Lung (tissue), 11 donors: ENCODE measurements at regions not wholly inside any gene's neighbourhood (a gene's known extent, or its start where the extent isn't known, plus 50 kb on each side); places are given as distances from the start of the nearest gene placed in this dataset.

Experiments
- ATAC-seq: fragments of 200-7000 bp; cut with Tn5 transposase; one replicate; pipeline ENCODE4 v1.9.1; 2020; ENCODE audit warnings: moderate number of reproducible peaks; ENCODE audit not compliant: insufficient read depth, low FRiP score
- DNase-seq, 3 donors: peaks; one replicate each; pipeline ENCODE4 v3.0.0-alpha.2; 2013 to 2017
- H3K27ac ChIP-seq, 2 donors: one replicate each; pipeline ENCODE4 v1.5.1; 2013; ENCODE audit warnings: mild to moderate bottlenecking in 2 of 2, moderate library complexity in 2 of 2, control low read depth in 1 of 2, inconsistent platforms in 1 of 2, low read depth in 1 of 2, low read length in 1 of 2
- H3K27me3 ChIP-seq, 3 donors: one replicate each; pipeline ENCODE4 v1.5.1; 2013; ENCODE audit warnings: low read length in 2 of 3; ENCODE audit not compliant: control insufficient read depth in 3 of 3, insufficient read depth in 3 of 3
- H3K36me3 ChIP-seq, 4 donors: one replicate each; pipeline ENCODE4 v1.5.1; 2013; ENCODE audit warnings: low read length in 4 of 4, mild to moderate bottlenecking in 1 of 4, moderate library complexity in 1 of 4; ENCODE audit not compliant: control insufficient read depth in 4 of 4, insufficient read depth in 4 of 4
- H3K4me1 ChIP-seq, 5 donors: one replicate each; pipeline ENCODE4 v1.5.1; 2013; ENCODE audit warnings: low read length in 5 of 5, mild to moderate bottlenecking in 2 of 5, moderate library complexity in 1 of 5; ENCODE audit not compliant: control insufficient read depth in 5 of 5, insufficient read depth in 5 of 5
- H3K4me3 ChIP-seq: one replicate; pipeline ENCODE4 v1.5.1; 2013; ENCODE audit warnings: mild to moderate bottlenecking, control low read depth, moderate library complexity
- H3K9ac ChIP-seq, 2 donors: one replicate each; pipeline ENCODE4 v1.5.1; 2013; ENCODE audit warnings: low read length in 2 of 2, control low read depth in 1 of 2; ENCODE audit not compliant: insufficient read depth in 1 of 2
- H3K9me3 ChIP-seq, 4 donors: one replicate each; pipeline ENCODE4 v1.5.1; 2013; ENCODE audit warnings: low read length in 3 of 4, mild to moderate bottlenecking in 1 of 4, moderate library complexity in 1 of 4; ENCODE audit not compliant: control insufficient read depth in 4 of 4, insufficient read depth in 3 of 4
- WGBS, 2 donors: extraction: QIAGEN DNeasy Blood & Tissue Kit; methylation state at CpG; one replicate each; pipeline ENCODE4 v1.1.7; 2013; 5-methylcytosine and 5-hydroxymethylcytosine counted together
- TF ChIP-seq, protein P1 (sequence below): IDR thresholded peaks from 2 replicates; pipeline ENCODE4 v1.5.1; 2012; ENCODE audit warnings: mild to moderate bottlenecking; ENCODE audit errors: control extremely low read depth, extremely low read depth
- donor health status: control.
- donor health status: control.
- donor health status: Bipolar disorder and iron deficiency.
- donor health status: healthy.
- donor health status: DM: yes; HTN: yes; CAD: no.

DNA sequence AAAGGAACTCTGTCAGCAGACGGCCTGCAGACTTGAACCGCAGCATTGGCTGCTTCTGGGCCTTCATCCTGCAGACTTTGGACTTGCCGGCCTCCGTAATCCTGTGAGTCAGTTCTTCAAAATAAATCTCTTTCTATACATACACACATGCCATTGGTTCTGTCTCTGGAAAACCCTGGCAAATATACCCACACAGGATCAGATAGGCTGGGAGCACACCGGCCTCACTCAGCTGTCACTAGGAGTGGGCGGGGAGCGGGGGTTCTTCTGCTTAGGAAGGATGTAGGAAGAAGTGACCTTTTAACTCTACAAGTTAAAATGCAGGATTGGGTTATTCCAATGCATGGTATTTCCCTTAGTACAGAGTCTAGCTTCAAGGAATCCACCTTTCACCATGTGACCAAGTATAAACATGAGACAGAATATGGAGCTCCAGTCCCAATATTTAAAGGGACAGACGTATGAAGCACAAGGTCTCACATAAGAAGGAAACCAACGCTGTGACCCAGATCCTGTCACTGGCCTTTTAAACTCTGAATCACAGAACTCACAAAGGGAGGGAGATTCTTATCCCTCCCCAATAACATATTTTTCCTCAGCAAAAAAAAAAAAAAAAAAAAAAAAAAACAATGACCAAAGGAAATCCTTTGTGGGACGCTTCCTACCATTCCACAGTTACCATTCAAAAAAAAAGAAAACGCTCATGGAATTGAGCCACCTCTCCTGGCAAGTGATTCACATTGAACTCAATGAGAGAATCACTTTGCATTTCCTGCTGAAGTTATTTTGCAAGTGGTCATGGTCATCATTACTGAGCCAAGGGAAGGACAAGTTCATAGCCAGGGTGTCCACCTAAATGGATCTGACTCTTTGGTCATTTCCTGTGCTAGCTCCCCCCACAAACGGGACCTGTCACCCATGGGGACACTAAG, 352.9 kb downstream of the FOXO1 start:
- Histone ChIP-seq H3K27me3 (no peaks in the 10 kb centered on the region), H3K4me3 (no peak overlapping the region), H3K27ac (peak overlapping the region; percentile 15 to 66), H3K36me3 (no peaks in the 10 kb centered on the region), H3K4me1 (peaks cover 0 to 12% (median 5%) of the 10 kb centered on the region in 5 donors), H3K9ac (no peak overlapping the region), H3K9me3 (peaks cover 0 to 2% (median 0%) of the 10 kb centered on the region in 4 donors)
- DNase-seq: peak in 2 of 3 donors; percentile 41 to 55
- TF ChIP-seq, protein P1, sequence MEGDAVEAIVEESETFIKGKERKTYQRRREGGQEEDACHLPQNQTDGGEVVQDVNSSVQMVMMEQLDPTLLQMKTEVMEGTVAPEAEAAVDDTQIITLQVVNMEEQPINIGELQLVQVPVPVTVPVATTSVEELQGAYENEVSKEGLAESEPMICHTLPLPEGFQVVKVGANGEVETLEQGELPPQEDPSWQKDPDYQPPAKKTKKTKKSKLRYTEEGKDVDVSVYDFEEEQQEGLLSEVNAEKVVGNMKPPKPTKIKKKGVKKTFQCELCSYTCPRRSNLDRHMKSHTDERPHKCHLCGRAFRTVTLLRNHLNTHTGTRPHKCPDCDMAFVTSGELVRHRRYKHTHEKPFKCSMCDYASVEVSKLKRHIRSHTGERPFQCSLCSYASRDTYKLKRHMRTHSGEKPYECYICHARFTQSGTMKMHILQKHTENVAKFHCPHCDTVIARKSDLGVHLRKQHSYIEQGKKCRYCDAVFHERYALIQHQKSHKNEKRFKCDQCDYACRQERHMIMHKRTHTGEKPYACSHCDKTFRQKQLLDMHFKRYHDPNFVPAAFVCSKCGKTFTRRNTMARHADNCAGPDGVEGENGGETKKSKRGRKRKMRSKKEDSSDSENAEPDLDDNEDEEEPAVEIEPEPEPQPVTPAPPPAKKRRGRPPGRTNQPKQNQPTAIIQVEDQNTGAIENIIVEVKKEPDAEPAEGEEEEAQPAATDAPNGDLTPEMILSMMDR: no peak
- WGBS, 2 donors: 72 to 82% methylated on average over 12 of the region's 12 CpGs
- ATAC-seq: no peak

DNA sequence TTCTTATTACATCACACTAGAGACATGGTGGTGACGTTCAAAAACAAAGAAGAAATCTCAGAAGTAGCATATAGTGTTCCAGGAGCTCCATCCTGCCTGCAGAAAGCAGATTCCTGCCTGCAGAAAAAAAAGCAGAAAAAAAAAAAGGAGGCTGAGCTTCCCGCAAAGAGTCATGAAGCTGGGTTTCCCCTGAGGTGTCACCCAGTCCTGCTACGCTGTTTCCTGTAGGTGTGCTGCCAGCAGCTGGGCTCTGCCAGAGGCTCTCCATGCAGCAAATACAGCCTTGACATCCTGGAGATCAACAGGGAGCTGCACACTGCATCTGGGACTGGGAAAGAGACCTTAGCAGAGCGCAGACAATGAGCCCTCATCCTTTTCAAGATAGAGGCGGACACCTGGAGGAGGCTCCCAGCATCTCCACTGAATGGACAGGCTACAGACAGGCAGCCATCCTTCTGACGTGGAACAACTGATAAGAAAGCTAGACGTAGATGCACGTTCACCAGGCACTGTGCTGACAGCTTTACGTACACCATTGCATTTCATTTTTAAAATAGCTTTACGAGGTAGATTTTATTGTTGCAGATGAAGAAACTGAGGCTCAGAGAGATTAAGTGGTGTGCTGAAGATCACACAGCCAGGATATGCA, 350.9 kb downstream of the FOXO1 start:
- H3K9me3 ChIP-seq: peaks cover 0 to 2% (median 0%) of the 10 kb centered on the region in 4 donors
- no peak overlapping the region for H3K4me3 ChIP-seq
- no peaks in the 10 kb centered on the region for H3K36me3 ChIP-seq
- no peak overlapping the region for H3K9ac ChIP-seq
- H3K4me1 ChIP-seq: peaks cover 0 to 12% (median 2%) of the 10 kb centered on the region in 5 donors
- H3K27me3 ChIP-seq: no peaks in the 10 kb centered on the region
- 73 to 77% methylated on average over 10 of the region's 10 CpGs for WGBS, 2 donors
- TF ChIP-seq, protein P1: no peak
- no peak overlapping the region for H3K27ac ChIP-seq
- ATAC-seq (no peak), DNase-seq (peak in 2 of 3 donors; percentile 19 to 39)

DNA sequence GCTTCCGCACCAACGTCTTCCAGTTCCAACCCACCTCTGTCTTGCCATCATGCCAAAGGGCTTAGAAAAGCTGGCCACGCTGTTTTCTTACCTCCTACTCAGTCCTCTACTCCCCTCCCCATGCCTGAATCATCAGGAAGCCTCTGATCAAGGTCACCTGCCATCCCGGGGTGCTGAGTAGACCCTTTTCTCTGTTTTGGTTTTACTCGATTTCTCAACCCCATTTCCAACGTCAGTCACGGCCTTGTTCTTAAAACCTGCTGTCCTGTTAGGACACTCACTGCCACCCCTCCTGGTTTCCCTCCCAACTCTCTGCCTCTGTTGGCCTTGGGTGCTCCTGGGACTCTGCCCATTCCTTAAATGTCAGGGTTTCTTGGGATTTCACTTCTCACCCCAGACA, 350.1 kb downstream of the FOXO1 start:
- peaks cover 0 to 2% (median 0%) of the 10 kb centered on the region in 4 donors for H3K9me3 ChIP-seq
- no peak for ATAC-seq
- TF ChIP-seq, protein P1: no peak

More for the DNA sequence above, 350.1 kb downstream of the FOXO1 start:
- no peak for DNase-seq
- WGBS, 2 donors: 88 to 91% methylated on average over 7 of the region's 7 CpGs
- H3K4me1 ChIP-seq: peaks cover 0 to 12% (median 2%) of the 10 kb centered on the region in 5 donors
- H3K36me3 ChIP-seq: no peaks in the 10 kb centered on the region
- H3K9ac ChIP-seq: no peak overlapping the region
- H3K4me3 ChIP-seq: no peak overlapping the region
- no peaks in the 10 kb centered on the region for H3K27me3 ChIP-seq
- no peak overlapping the region for H3K27ac ChIP-seq
